Esophagus squamous epithelium (tissue), 4 donors: ENCODE measurements at regions not wholly inside any gene's neighbourhood (a gene's known extent, or its start where the extent isn't known, plus 50 kb on each side); places are given as distances from the start of the nearest gene placed in this dataset.

Experiments used
- POLR2A ChIP-seq, 4 donors: fragments of 450-650 bp; IDR thresholded peaks; one replicate each; pipeline ENCODE4 v1.6.1; 2017; ENCODE audit warnings: antibody characterized with exemption in 4 of 4, mild to moderate bottlenecking in 4 of 4, moderate library complexity in 3 of 4
- TF ChIP-seq, protein P1 (sequence below), 6 experiments: fragments of 450-650 bp in 4 of 6; fragments of 200-600 bp in 2 of 6; sonication (generic) in 2 of 6; IDR thresholded peaks; one replicate each; pipeline ENCODE4 v1.5.1; 2016 to 2019; ENCODE audit warnings: antibody characterized with exemption in 6 of 6, mild to moderate bottlenecking in 4 of 6, moderate library complexity in 4 of 6

- TF ChIP-seq, protein P1, sequence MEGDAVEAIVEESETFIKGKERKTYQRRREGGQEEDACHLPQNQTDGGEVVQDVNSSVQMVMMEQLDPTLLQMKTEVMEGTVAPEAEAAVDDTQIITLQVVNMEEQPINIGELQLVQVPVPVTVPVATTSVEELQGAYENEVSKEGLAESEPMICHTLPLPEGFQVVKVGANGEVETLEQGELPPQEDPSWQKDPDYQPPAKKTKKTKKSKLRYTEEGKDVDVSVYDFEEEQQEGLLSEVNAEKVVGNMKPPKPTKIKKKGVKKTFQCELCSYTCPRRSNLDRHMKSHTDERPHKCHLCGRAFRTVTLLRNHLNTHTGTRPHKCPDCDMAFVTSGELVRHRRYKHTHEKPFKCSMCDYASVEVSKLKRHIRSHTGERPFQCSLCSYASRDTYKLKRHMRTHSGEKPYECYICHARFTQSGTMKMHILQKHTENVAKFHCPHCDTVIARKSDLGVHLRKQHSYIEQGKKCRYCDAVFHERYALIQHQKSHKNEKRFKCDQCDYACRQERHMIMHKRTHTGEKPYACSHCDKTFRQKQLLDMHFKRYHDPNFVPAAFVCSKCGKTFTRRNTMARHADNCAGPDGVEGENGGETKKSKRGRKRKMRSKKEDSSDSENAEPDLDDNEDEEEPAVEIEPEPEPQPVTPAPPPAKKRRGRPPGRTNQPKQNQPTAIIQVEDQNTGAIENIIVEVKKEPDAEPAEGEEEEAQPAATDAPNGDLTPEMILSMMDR (IDR thresholded peaks at IDR 0.05): no peak
- no peak for TF ChIP-seq POLR2A (IDR thresholded peaks at IDR 0.05)
Measured at GRCh38 chr21:38182370-38182985, 74.3 kb upstream of the KCNJ15 start.
